ENCODE measurements at regions not wholly inside any gene's neighbourhood (a gene's known extent, or its start where the extent isn't known, plus 50 kb on each side); places are given as distances from the start of the nearest gene placed in this dataset.

GRCh38 chr16:76824791-76825190 is 366.2 kb upstream of the MON1B start:
- no peaks in the 10 kb centered on the region for H3K4me1 ChIP-seq (ENCODE audit: control extremely low read depth in 1 of 4, control insufficient read depth in 4 of 4, insufficient read depth in 4 of 4, low read length in 3 of 4)
- H3K4me3 ChIP-seq (ENCODE audit: control insufficient read depth in 1 of 7, extremely low read depth in 1 of 7, insufficient read depth in 4 of 7, low read depth in 2 of 7, low read length in 6 of 7): no peak overlapping the region
- H3K27me3 ChIP-seq (replicated peaks in 2 of 5; ENCODE audit: control insufficient read depth in 4 of 5, insufficient read depth in 5 of 5, low read length in 4 of 5): no peaks in the 10 kb centered on the region
- WGBS (ENCODE audit: insufficient coverage): no CpG with 5 or more reads among the region's 2 CpGs
- no peak overlapping the region for H3K27ac ChIP-seq (ENCODE audit: insufficient read depth in 1 of 2, low read depth in 1 of 2, low read length in 2 of 2, poor library complexity in 1 of 2, severe bottlenecking in 2 of 2)
- H3K36me3 ChIP-seq (ENCODE audit: control insufficient read depth in 4 of 4, insufficient read depth in 4 of 4, low read length in 3 of 4): no peaks in the 10 kb centered on the region
- DNase-seq: no peak
- ChIA-PET CTCF (interaction anchor here (0.8 kb wide), 1 partner anchor 20 kb away, joined by 3 read pairs; no protein-coding TSS in a partner anchor), POLR2A (no interaction called here)
- H3K9me3 ChIP-seq (ENCODE audit: control extremely low read depth in 1 of 5, control insufficient read depth in 4 of 5, insufficient read depth in 2 of 5, low read depth in 1 of 5, low read length in 4 of 5): no peaks in the 10 kb centered on the region

GRCh38 chr16:76835339-76835738 is 355.7 kb upstream of the MON1B start:
- no peaks in the 10 kb centered on the region for H3K4me1 ChIP-seq (ENCODE audit: control extremely low read depth in 1 of 4, control insufficient read depth in 4 of 4, insufficient read depth in 4 of 4, low read length in 3 of 4)
- ChIA-PET CTCF (no interaction called here), POLR2A (no interaction called here)
- WGBS (ENCODE audit: insufficient coverage): no CpG with 5 or more reads among the region's 4 CpGs
- no peaks in the 10 kb centered on the region for H3K27me3 ChIP-seq (replicated peaks in 2 of 5; ENCODE audit: control insufficient read depth in 4 of 5, insufficient read depth in 5 of 5, low read length in 4 of 5)
- no peak for DNase-seq
- no peak overlapping the region for H3K4me3 ChIP-seq (ENCODE audit: control insufficient read depth in 1 of 7, extremely low read depth in 1 of 7, insufficient read depth in 4 of 7, low read depth in 2 of 7, low read length in 6 of 7)
- peaks cover 0 to 1% (median 0%) of the 10 kb centered on the region in 5 experiments for H3K9me3 ChIP-seq (ENCODE audit: control extremely low read depth in 1 of 5, control insufficient read depth in 4 of 5, insufficient read depth in 2 of 5, low read depth in 1 of 5, low read length in 4 of 5)
- no peaks in the 10 kb centered on the region for H3K36me3 ChIP-seq (ENCODE audit: control insufficient read depth in 4 of 4, insufficient read depth in 4 of 4, low read length in 3 of 4)
- H3K27ac ChIP-seq (ENCODE audit: insufficient read depth in 1 of 2, low read depth in 1 of 2, low read length in 2 of 2, poor library complexity in 1 of 2, severe bottlenecking in 2 of 2): no peak overlapping the region

GRCh38 chr16:76835779-76836300 is 355.1 kb upstream of the MON1B start:
- Histone ChIP-seq H3K4me3 (ENCODE audit: control insufficient read depth in 1 of 7, extremely low read depth in 1 of 7, insufficient read depth in 4 of 7, low read depth in 2 of 7, low read length in 6 of 7) (no peak overlapping the region), H3K36me3 (ENCODE audit: control insufficient read depth in 4 of 4, insufficient read depth in 4 of 4, low read length in 3 of 4) (no peaks in the 10 kb centered on the region), H3K27me3 (replicated peaks in 2 of 5; ENCODE audit: control insufficient read depth in 4 of 5, insufficient read depth in 5 of 5, low read length in 4 of 5) (no peaks in the 10 kb centered on the region), H3K4me1 (ENCODE audit: control extremely low read depth in 1 of 4, control insufficient read depth in 4 of 4, insufficient read depth in 4 of 4, low read length in 3 of 4) (no peaks in the 10 kb centered on the region), H3K27ac (ENCODE audit: insufficient read depth in 1 of 2, low read depth in 1 of 2, low read length in 2 of 2, poor library complexity in 1 of 2, severe bottlenecking in 2 of 2) (no peak overlapping the region), H3K9me3 (ENCODE audit: control extremely low read depth in 1 of 5, control insufficient read depth in 4 of 5, insufficient read depth in 2 of 5, low read depth in 1 of 5, low read length in 4 of 5) (peaks cover 0 to 1% (median 0%) of the 10 kb centered on the region in 5 experiments)
- DNase-seq: no peak
- ChIA-PET CTCF (no interaction called here), POLR2A (no interaction called here)
- WGBS (ENCODE audit: insufficient coverage): 100% methylated on average over 2 of the region's 5 CpGs

- ChIA-PET CTCF (no interaction called here), POLR2A (no interaction called here)
- Histone ChIP-seq H3K4me1 (ENCODE audit: control extremely low read depth in 1 of 4, control insufficient read depth in 4 of 4, insufficient read depth in 4 of 4, low read length in 3 of 4) (no peaks in the 10 kb centered on the region), H3K4me3 (ENCODE audit: control insufficient read depth in 1 of 7, extremely low read depth in 1 of 7, insufficient read depth in 4 of 7, low read depth in 2 of 7, low read length in 6 of 7) (no peak overlapping the region), H3K9me3 (ENCODE audit: control extremely low read depth in 1 of 5, control insufficient read depth in 4 of 5, insufficient read depth in 2 of 5, low read depth in 1 of 5, low read length in 4 of 5) (peaks cover 0 to 1% (median 0%) of the 10 kb centered on the region in 5 experiments), H3K27ac (ENCODE audit: insufficient read depth in 1 of 2, low read depth in 1 of 2, low read length in 2 of 2, poor library complexity in 1 of 2, severe bottlenecking in 2 of 2) (no peak overlapping the region), H3K27me3 (replicated peaks in 2 of 5; ENCODE audit: control insufficient read depth in 4 of 5, insufficient read depth in 5 of 5, low read length in 4 of 5) (no peaks in the 10 kb centered on the region), H3K36me3 (ENCODE audit: control insufficient read depth in 4 of 4, insufficient read depth in 4 of 4, low read length in 3 of 4) (no peaks in the 10 kb centered on the region)
- WGBS (ENCODE audit: insufficient coverage): 96% methylated on average over 3 of the region's 5 CpGs
- DNase-seq: no peak
Measured at GRCh38 chr16:76837872-76838271, 353.1 kb upstream of the MON1B start.

- no peak for DNase-seq
- Histone ChIP-seq H3K9me3 (ENCODE audit: control extremely low read depth in 1 of 5, control insufficient read depth in 4 of 5, insufficient read depth in 2 of 5, low read depth in 1 of 5, low read length in 4 of 5) (peaks cover 0 to 3% (median 0%) of the 10 kb centered on the region in 5 experiments), H3K4me1 (ENCODE audit: control extremely low read depth in 1 of 4, control insufficient read depth in 4 of 4, insufficient read depth in 4 of 4, low read length in 3 of 4) (no peaks in the 10 kb centered on the region), H3K36me3 (ENCODE audit: control insufficient read depth in 4 of 4, insufficient read depth in 4 of 4, low read length in 3 of 4) (no peaks in the 10 kb centered on the region), H3K27me3 (replicated peaks in 2 of 5; ENCODE audit: control insufficient read depth in 4 of 5, insufficient read depth in 5 of 5, low read length in 4 of 5) (no peaks in the 10 kb centered on the region), H3K4me3 (ENCODE audit: control insufficient read depth in 1 of 7, extremely low read depth in 1 of 7, insufficient read depth in 4 of 7, low read depth in 2 of 7, low read length in 6 of 7) (no peak overlapping the region), H3K27ac (ENCODE audit: insufficient read depth in 1 of 2, low read depth in 1 of 2, low read length in 2 of 2, poor library complexity in 1 of 2, severe bottlenecking in 2 of 2) (no peak overlapping the region)
- POLR2A ChIA-PET: no interaction called here
- CTCF ChIA-PET: no interaction called here
- WGBS (ENCODE audit: insufficient coverage): 100% methylated on average over 4 of the region's 5 CpGs
Measured at GRCh38 chr16:76854234-76854633, 336.8 kb upstream of the MON1B start.

DNA sequence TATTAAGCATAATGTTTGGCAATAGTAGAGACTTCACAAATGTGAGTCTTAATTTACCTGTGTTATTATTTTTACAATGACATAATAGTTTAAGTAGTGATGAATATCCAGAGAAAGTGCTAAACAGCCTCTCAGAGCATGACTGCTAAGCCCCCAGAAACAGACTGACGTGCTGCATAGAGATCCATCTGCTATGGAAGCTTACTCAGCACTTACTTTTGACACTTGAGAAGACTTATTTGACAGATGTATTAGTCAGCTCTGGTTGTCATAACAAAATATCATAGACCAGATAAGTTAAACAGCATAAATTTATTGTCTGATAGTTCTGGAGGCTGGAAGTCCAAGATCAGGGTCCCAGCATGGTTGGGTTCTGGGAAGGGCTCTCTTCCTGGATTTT is 334.9 kb upstream of the MON1B start:
- Histone ChIP-seq H3K27me3 (replicated peaks in 2 of 5; ENCODE audit: control insufficient read depth in 4 of 5, insufficient read depth in 5 of 5, low read length in 4 of 5) (no peaks in the 10 kb centered on the region), H3K4me1 (ENCODE audit: control extremely low read depth in 1 of 4, control insufficient read depth in 4 of 4, insufficient read depth in 4 of 4, low read length in 3 of 4) (no peaks in the 10 kb centered on the region), H3K4me3 (ENCODE audit: control insufficient read depth in 1 of 7, extremely low read depth in 1 of 7, insufficient read depth in 4 of 7, low read depth in 2 of 7, low read length in 6 of 7) (no peak overlapping the region), H3K9me3 (ENCODE audit: control extremely low read depth in 1 of 5, control insufficient read depth in 4 of 5, insufficient read depth in 2 of 5, low read depth in 1 of 5, low read length in 4 of 5) (peaks cover 0 to 3% (median 0%) of the 10 kb centered on the region in 5 experiments), H3K36me3 (ENCODE audit: control insufficient read depth in 4 of 4, insufficient read depth in 4 of 4, low read length in 3 of 4) (no peaks in the 10 kb centered on the region), H3K27ac (ENCODE audit: insufficient read depth in 1 of 2, low read depth in 1 of 2, low read length in 2 of 2, poor library complexity in 1 of 2, severe bottlenecking in 2 of 2) (no peak overlapping the region)
- ChIA-PET POLR2A (no interaction called here), CTCF (no interaction called here)
- DNase-seq: no peak
- WGBS (ENCODE audit: insufficient coverage): 100% methylated on average over 1 of the region's 1 CpG

GRCh38 chr16:76857402-76857801 is 333.6 kb upstream of the MON1B start:
- no peak for DNase-seq
- no CpG with 5 or more reads among the region's 1 CpG for whole genome bisulfite sequencing (ENCODE audit: insufficient coverage)
- peaks cover 0 to 3% (median 0%) of the 10 kb centered on the region in 5 experiments for H3K9me3 ChIP-seq (ENCODE audit: control extremely low read depth in 1 of 5, control insufficient read depth in 4 of 5, insufficient read depth in 2 of 5, low read depth in 1 of 5, low read length in 4 of 5)
- H3K4me1 ChIP-seq (ENCODE audit: control extremely low read depth in 1 of 4, control insufficient read depth in 4 of 4, insufficient read depth in 4 of 4, low read length in 3 of 4): no peaks in the 10 kb centered on the region
- no peak overlapping the region for H3K27ac ChIP-seq (ENCODE audit: insufficient read depth in 1 of 2, low read depth in 1 of 2, low read length in 2 of 2, poor library complexity in 1 of 2, severe bottlenecking in 2 of 2)
- H3K27me3 ChIP-seq (replicated peaks in 2 of 5; ENCODE audit: control insufficient read depth in 4 of 5, insufficient read depth in 5 of 5, low read length in 4 of 5): no peaks in the 10 kb centered on the region
- no peak overlapping the region for H3K4me3 ChIP-seq (ENCODE audit: control insufficient read depth in 1 of 7, extremely low read depth in 1 of 7, insufficient read depth in 4 of 7, low read depth in 2 of 7, low read length in 6 of 7)
- no peaks in the 10 kb centered on the region for H3K36me3 ChIP-seq (ENCODE audit: control insufficient read depth in 4 of 4, insufficient read depth in 4 of 4, low read length in 3 of 4)
- POLR2A ChIA-PET: no interaction called here
- CTCF ChIA-PET: no interaction called here
